NCI-H1694 (cell line): ENCODE measurements at regions not wholly inside any gene's neighbourhood (a gene's known extent, or its start where the extent isn't known, plus 50 kb on each side); places are given as distances from the start of the nearest gene placed in this dataset.

ENCODE experiments used
- DNase-seq: peaks from one replicate; lab custom pipeline; 2025; lab: John Stamatoyannopoulos, UW

GRCh38 chr7:47043304-47043703 is 538.6 kb downstream of the TNS3 start:
- DNase-seq, result no peak

- DNase-seq, result no peak
Measured at GRCh38 chr7:47042669-47043068, 539.2 kb downstream of the TNS3 start.

- no peak for DNase-seq
Measured at GRCh38 chr7:47040795-47041347, 541.0 kb downstream of the TNS3 start.

GRCh38 chr7:47039904-47040303 is 542.0 kb downstream of the TNS3 start:
- no peak for DNase-seq

- no peak for DNase-seq
Measured at GRCh38 chr7:47039089-47039648, 542.7 kb downstream of the TNS3 start.

- DNase-seq, result no peak
Measured at GRCh38 chr7:47038621-47039020, 543.3 kb downstream of the TNS3 start.

- no peak for DNase-seq
Measured at GRCh38 chr7:47037607-47038006, 544.3 kb downstream of the TNS3 start.

- DNase-seq, result no peak
Measured at GRCh38 chr7:47036909-47037308, 545.0 kb downstream of the TNS3 start.

- no peak for DNase-seq
Measured at GRCh38 chr7:47035522-47035921, 546.4 kb downstream of the TNS3 start.

- no peak for DNase-seq
Measured at GRCh38 chr7:47034180-47034579, 547.7 kb downstream of the TNS3 start.

- no peak for DNase-seq
Measured at GRCh38 chr7:47032536-47032908, 549.4 kb downstream of the TNS3 start.

- DNase-seq, result no peak
Measured at GRCh38 chr7:47031786-47032535, 550.0 kb downstream of the TNS3 start.

- no peak for DNase-seq
Measured at GRCh38 chr7:47028284-47028683, 553.6 kb downstream of the TNS3 start.

GRCh38 chr7:47027695-47028240 is 554.1 kb downstream of the TNS3 start:
- no peak for DNase-seq

- no peak for DNase-seq
Measured at GRCh38 chr7:47026780-47027361, 555.0 kb downstream of the TNS3 start.

- no peak for DNase-seq
Measured at GRCh38 chr7:47024991-47025390, 556.9 kb downstream of the TNS3 start.

- no peak for DNase-seq
Measured at GRCh38 chr7:47008461-47008860, 573.5 kb downstream of the TNS3 start.

GRCh38 chr7:47007471-47007870 is 574.4 kb downstream of the TNS3 start:
- no peak for DNase-seq

- no peak for DNase-seq
Measured at GRCh38 chr7:47000561-47000960, 581.4 kb downstream of the TNS3 start.

GRCh38 chr7:46999866-47000265 is 582.0 kb downstream of the TNS3 start:
- no peak for DNase-seq

GRCh38 chr7:46996972-46997371 is 584.9 kb downstream of the TNS3 start:
- DNase-seq, result no peak

GRCh38 chr7:46993396-46993795 is 588.5 kb downstream of the TNS3 start:
- DNase-seq, result no peak

GRCh38 chr7:46990761-46991160 is 591.1 kb downstream of the TNS3 start:
- DNase-seq, result no peak
